Stimulated activated naive CD8-positive, alpha-beta T cell treated with anti-CD3 and anti-CD28 coated beads, Interleukin-15, Interleukin-2, amounts not matched to agents 100 ng/mL and 50 ng/mL, for 24 hours (primary cell): ENCODE measurements at regions not wholly inside any gene's neighbourhood (a gene's known extent, or its start where the extent isn't known, plus 50 kb on each side); places are given as distances from the start of the nearest gene placed in this dataset.

ENCODE experiments used
- H3K27ac Mint-ChIP-seq: one replicate; pipeline ENCODE4 v1.8.0; 2021; ENCODE audit warnings: mild to moderate bottlenecking, mixed read lengths
- H3K27me3 Mint-ChIP-seq: one replicate; pipeline ENCODE4 v1.8.0; 2021; ENCODE audit warnings: mixed read lengths
- H3K36me3 Mint-ChIP-seq: one replicate; pipeline ENCODE4 v1.8.0; 2021; ENCODE audit warnings: low read depth, mixed read lengths
- H3K4me1 Mint-ChIP-seq: one replicate; pipeline ENCODE4 v1.8.0; 2021; ENCODE audit warnings: low read depth, mixed read lengths
- H3K4me3 Mint-ChIP-seq: one replicate; pipeline ENCODE4 v1.8.0; 2021; ENCODE audit warnings: mild to moderate bottlenecking, mixed read lengths
- H3K9me3 Mint-ChIP-seq: one replicate; pipeline ENCODE4 v1.8.0; 2021; ENCODE audit warnings: mixed read lengths

- H3K27ac Mint-ChIP-seq: no peak overlapping the region
- peaks cover 4% of the 10 kb centered on the region for H3K9me3 Mint-ChIP-seq
- H3K4me1 Mint-ChIP-seq: no peaks in the 10 kb centered on the region
- H3K27me3 Mint-ChIP-seq: peaks cover 27% of the 10 kb centered on the region
- H3K36me3 Mint-ChIP-seq: no peaks in the 10 kb centered on the region
- no peak overlapping the region for H3K4me3 Mint-ChIP-seq
Observed at GRCh38 chr6:79763301-79763700, 132.2 kb downstream of the SH3BGRL2 start.

GRCh38 chr6:79762370-79762769, 131.2 kb downstream of the SH3BGRL2 start:
- no peaks in the 10 kb centered on the region for H3K9me3 Mint-ChIP-seq

DNA sequence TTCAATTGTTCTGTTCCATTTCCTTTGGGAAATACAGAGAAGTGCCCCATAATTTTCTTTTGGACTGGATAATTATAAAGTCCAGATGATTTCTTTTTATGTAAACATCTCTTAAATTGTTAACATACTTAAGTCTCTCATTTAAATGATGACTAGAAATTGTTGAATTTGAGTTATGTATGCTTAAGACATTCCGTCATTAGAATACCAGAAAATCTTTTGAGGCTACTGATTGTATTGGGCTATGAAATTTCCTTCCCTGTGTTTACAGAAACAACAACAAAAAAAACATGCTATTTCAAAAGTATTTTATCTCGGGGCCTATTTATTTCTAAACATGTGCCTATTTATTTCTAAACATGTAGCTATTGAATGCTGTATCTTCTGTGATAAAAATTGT, 125.4 kb downstream of the SH3BGRL2 start:
- Mint-ChIP-seq H3K27me3 (peaks cover 30% of the 10 kb centered on the region), H3K9me3 (no peaks in the 10 kb centered on the region), H3K27ac (no peak overlapping the region), H3K36me3 (no peaks in the 10 kb centered on the region), H3K4me3 (no peak overlapping the region), H3K4me1 (no peaks in the 10 kb centered on the region)

More at GRCh38 chr6:79762370-79762769, 131.2 kb downstream of the SH3BGRL2 start:
- Mint-ChIP-seq H3K27me3 (peaks cover 31% of the 10 kb centered on the region), H3K4me3 (no peak overlapping the region), H3K4me1 (no peaks in the 10 kb centered on the region), H3K36me3 (no peaks in the 10 kb centered on the region), H3K27ac (no peak overlapping the region)

DNA sequence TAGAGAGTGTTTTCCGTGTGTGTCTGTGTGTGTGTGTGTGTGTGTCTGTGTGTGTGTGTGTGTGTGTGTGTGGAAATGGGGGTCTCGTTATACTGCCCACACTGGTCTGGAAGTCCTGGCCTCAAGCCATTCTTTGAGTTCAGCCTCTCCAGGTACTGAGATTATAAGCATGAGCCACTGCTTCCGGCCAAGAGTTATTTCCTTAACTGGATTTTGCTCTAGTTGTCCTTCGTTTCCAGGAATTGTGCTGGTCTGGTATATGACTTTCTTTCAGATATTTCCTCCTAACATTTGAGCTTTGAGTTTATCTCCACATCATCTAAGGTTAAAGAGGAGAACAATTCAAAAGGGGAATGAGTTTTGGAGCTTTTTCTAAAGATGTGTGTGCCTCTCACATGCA, 124.8 kb downstream of the SH3BGRL2 start:
- Mint-ChIP-seq H3K4me3 (no peak overlapping the region), H3K27me3 (peaks cover 32% of the 10 kb centered on the region), H3K27ac (no peak overlapping the region), H3K9me3 (no peaks in the 10 kb centered on the region), H3K36me3 (no peaks in the 10 kb centered on the region), H3K4me1 (no peaks in the 10 kb centered on the region)
